SK-N-MC (cell line): ENCODE measurements at regions not wholly inside any gene's neighbourhood (a gene's known extent, or its start where the extent isn't known, plus 50 kb on each side); places are given as distances from the start of the nearest gene placed in this dataset.

Source experiments
- DNase-seq: peaks from one replicate; pipeline ENCODE4 v3.0.0-alpha.2; 2011; ENCODE audit warnings: low read depth, low spot score
- H3K27ac ChIP-seq: fragments of 200-600 bp; sonication (generic); 2 replicates; pipeline ENCODE4 v1.5.1; 2016; ENCODE audit warnings: mixed run types
- H3K36me3 ChIP-seq: fragments of 200-600 bp; sonication (generic); 2 replicates; pipeline ENCODE4 v1.6.1; 2017; ENCODE audit warnings: antibody characterized with exemption, low read length, mixed read lengths; ENCODE audit not compliant: insufficient read depth
- H3K4me3 ChIP-seq: fragments of 200-600 bp; sonication (generic); 2 replicates; pipeline ENCODE4 v1.5.1; 2016
- H3K9ac ChIP-seq: fragments of 200-600 bp; sonication (generic); 2 replicates; pipeline ENCODE4 v1.8.0; 2017; ENCODE audit warnings: mixed run types, mixed read lengths; ENCODE audit not compliant: insufficient read length
- H3K9me3 ChIP-seq: fragments of 200-600 bp; sonication (generic); 2 replicates; pipeline ENCODE4 v1.6.1; 2017; ENCODE audit warnings: low read depth, mild to moderate bottlenecking, antibody characterized with exemption, low read length, moderate library complexity, mixed read lengths
- EZH2 ChIP-seq: fragments of 200-600 bp; sonication (generic); IDR thresholded peaks from one replicate; pipeline ENCODE4 v1.6.1; 2017; ENCODE audit warnings: antibody characterized with exemption
- FOXP2 ChIP-seq: optimal IDR thresholded peaks from 2 replicates; pipeline ENCODE3; 2011; ENCODE audit warnings: mild to moderate bottlenecking, moderate library complexity; ENCODE audit not compliant: insufficient read depth; ENCODE audit errors: extremely low read length, control extremely low read depth
- POLR2AphosphoS5 ChIP-seq: IDR thresholded peaks from 2 replicates; pipeline ENCODE4 v1.6.1; 2012; ENCODE audit warnings: mild to moderate bottlenecking, low read depth, low read length, borderline replicate concordance

- Histone ChIP-seq H3K4me3 (no peak overlapping the region), H3K9me3 (no peaks in the 10 kb centered on the region), H3K36me3 (no peaks in the 10 kb centered on the region), H3K27ac (no peak overlapping the region), H3K9ac (no peak overlapping the region)
- TF ChIP-seq FOXP2 (no peak), EZH2 (no peak), POLR2AphosphoS5 (no peak)
- DNase-seq = no peak
These were observed 65.3 kb upstream of the NPTX2 start for GRCh38 chr7:98551611-98552273.

DNA sequence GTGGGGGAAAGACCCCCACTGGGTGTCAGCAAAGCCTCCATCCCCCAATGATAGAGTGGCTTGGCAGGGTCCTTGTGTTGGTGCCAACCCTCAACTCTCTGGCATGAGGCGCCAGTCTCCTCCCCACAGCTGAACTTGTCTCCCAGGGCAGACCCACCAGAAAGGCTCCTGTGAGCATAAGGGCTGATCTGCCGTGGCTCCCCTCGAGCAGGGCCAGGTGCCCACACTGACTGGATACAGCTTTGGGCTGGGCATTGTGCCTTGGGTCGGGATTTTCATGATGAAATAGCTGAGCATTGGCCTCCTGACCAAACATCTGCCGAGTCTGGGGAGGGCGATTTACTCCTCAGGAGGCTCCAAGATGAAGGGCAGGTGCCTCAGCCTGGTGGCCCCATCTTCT is 68.1 kb upstream of the NPTX2 start:
- DNase-seq = no peak
- Histone ChIP-seq H3K9ac (no peak overlapping the region), H3K27ac (no peak overlapping the region), H3K4me3 (no peak overlapping the region), H3K9me3 (no peaks in the 10 kb centered on the region), H3K36me3 (no peaks in the 10 kb centered on the region)
- TF ChIP-seq EZH2 = no peak
- TF ChIP-seq FOXP2 = no peak
- no peak for TF ChIP-seq POLR2AphosphoS5

GRCh38 chr7:98548370-98548769 is 68.7 kb upstream of the NPTX2 start:
- no peak overlapping the region for H3K4me3 ChIP-seq
- H3K9me3 ChIP-seq = no peaks in the 10 kb centered on the region
- H3K9ac ChIP-seq = no peak overlapping the region
- TF ChIP-seq FOXP2 (no peak), POLR2AphosphoS5 (no peak)
- H3K27ac ChIP-seq = no peak overlapping the region
- no peak for DNase-seq
- H3K36me3 ChIP-seq = no peaks in the 10 kb centered on the region

DNA sequence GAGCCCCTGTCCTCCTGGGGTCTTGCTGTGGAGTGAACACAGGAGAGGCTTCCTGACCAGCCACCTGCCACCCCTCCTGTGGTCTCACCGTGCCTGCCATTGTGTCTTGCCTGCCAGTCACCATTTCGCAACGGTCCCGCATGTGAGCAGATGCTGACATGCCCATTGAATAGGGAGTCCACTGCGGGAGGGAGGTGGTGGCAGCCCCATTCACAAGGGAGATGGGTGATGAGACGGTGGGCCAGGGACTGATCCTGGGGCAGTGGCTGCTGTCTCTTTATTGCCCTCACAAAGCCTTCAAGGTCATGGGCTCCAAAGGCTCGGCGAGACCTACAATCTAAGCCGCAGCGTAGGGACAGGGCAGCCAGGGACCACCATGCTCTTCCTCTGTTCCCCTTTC is 76.0 kb upstream of the NPTX2 start:
- Histone ChIP-seq H3K27ac (no peak overlapping the region), H3K4me3 (no peak overlapping the region), H3K9me3 (no peaks in the 10 kb centered on the region), H3K36me3 (no peaks in the 10 kb centered on the region), H3K9ac (no peak overlapping the region)
- no peak for TF ChIP-seq POLR2AphosphoS5
- no peak for TF ChIP-seq EZH2
- no peak for TF ChIP-seq FOXP2
- DNase-seq = no peak

DNA sequence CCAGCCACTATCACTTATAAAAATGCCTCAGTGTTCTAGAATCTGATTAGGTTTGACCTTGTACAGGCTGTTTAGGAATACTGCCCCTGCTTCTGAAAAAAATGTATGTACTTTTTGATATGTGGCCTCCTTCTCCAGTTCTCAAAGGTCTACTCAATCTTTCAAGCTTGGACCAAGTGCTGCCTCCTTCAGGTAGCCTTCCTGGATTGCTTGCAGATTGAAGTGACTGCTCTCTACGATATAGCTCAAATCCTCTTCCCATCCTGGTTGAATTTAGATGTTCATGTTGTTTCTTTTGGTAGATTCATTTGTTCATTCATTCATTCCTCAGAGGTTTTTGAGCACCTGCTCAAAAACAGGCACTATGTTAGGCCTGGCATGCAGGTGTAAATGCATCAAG is 77.2 kb upstream of the NPTX2 start:
- TF ChIP-seq POLR2AphosphoS5 (no peak), EZH2 (no peak), FOXP2 (no peak)
- Histone ChIP-seq H3K4me3 (no peak overlapping the region), H3K27ac (no peak overlapping the region), H3K36me3 (no peaks in the 10 kb centered on the region), H3K9me3 (no peaks in the 10 kb centered on the region), H3K9ac (no peak overlapping the region)
- no peak for DNase-seq

DNA sequence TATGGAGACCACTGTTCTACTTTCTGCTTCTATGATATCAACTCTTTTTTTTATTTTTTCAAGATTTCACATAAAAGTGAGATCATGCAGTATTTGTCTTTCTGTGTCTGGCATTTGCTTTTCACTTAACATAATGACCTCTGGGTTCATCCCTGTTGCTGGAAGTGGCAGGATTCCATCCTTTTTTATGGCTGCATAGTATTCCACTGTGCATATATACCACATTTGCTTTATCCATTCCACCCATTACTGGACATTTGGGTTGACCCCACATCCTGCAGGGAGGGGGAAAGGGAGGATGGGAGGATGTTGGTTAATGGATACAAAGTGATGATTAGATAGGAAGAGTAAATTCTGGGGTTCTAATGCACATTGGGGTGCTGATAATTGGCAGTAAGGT is 80.3 kb upstream of the NPTX2 start:
- TF ChIP-seq FOXP2 (no peak), POLR2AphosphoS5 (no peak), EZH2 (no peak)
- H3K9ac ChIP-seq = no peak overlapping the region
- H3K4me3 ChIP-seq = no peak overlapping the region
- H3K36me3 ChIP-seq = no peaks in the 10 kb centered on the region
- no peaks in the 10 kb centered on the region for H3K9me3 ChIP-seq
- no peak overlapping the region for H3K27ac ChIP-seq
- DNase-seq = no peak

GRCh38 chr7:98534493-98534892 is 82.6 kb upstream of the NPTX2 start:
- Histone ChIP-seq H3K4me3 (no peak overlapping the region), H3K9ac (no peak overlapping the region), H3K36me3 (no peaks in the 10 kb centered on the region), H3K9me3 (no peaks in the 10 kb centered on the region), H3K27ac (no peak overlapping the region)
- TF ChIP-seq POLR2AphosphoS5 = no peak
- no peak for TF ChIP-seq EZH2
- no peak for TF ChIP-seq FOXP2
- no peak for DNase-seq

DNA sequence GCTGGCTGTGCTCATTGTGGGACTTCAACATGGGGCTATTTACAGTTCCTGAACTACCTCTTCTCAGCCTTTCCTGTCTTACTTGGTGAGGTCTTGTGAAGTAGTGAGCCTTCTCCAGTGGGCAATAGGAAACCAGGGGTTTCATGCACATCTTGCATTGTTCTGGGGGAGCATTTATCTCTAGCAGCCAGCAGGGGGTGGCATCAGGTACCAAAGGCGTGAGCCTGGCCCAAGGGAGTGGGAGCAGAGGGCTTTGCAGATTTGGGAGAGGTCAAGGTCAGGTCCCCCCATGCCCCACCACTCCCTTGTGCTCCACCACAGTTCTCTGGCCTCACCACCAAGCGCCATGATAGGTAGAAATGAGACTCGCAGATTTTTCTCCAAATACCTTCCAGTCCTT is 85.4 kb upstream of the NPTX2 start:
- DNase-seq = no peak
- Histone ChIP-seq H3K27ac (no peak overlapping the region), H3K4me3 (no peak overlapping the region), H3K9ac (no peak overlapping the region), H3K36me3 (no peaks in the 10 kb centered on the region), H3K9me3 (no peaks in the 10 kb centered on the region)
- TF ChIP-seq FOXP2 (no peak), POLR2AphosphoS5 (no peak), EZH2 (no peak)

DNA sequence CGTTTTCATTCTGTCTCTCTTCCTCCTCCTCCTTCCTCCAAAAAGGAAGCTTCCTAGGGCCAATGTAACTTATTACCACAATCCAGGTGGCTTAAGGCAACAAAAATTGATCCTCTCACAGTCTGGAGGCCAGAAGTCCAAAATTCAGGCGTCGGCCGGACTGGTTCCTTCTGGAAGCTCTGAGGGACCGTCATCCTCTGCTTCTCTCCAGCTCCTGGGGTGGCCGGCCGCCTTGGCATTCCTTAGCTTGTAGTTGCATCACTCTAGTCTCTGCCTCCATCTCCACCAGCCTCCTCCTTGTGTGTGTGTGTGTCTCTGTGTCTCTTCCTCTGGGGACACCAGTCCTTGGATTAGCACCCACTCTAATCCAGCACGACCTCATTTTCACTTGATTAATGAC is 89.0 kb upstream of the NPTX2 start:
- DNase-seq = no peak
- H3K4me3 ChIP-seq = no peak overlapping the region
- no peaks in the 10 kb centered on the region for H3K36me3 ChIP-seq
- no peak overlapping the region for H3K27ac ChIP-seq
- no peaks in the 10 kb centered on the region for H3K9me3 ChIP-seq
- TF ChIP-seq POLR2AphosphoS5 (no peak), FOXP2 (no peak), EZH2 (no peak)
- H3K9ac ChIP-seq = no peak overlapping the region
